Adipocyte (in vitro differentiated cells): ENCODE measurements at regions not wholly inside any gene's neighbourhood (a gene's known extent, or its start where the extent isn't known, plus 50 kb on each side); places are given as distances from the start of the nearest gene placed in this dataset.

ENCODE experiments used
- DNase-seq: peaks from one replicate; pipeline ENCODE4 v3.0.0-alpha.2; 2015; ENCODE audit warnings: low read depth
- H3K27me3 ChIP-seq: replicated peaks from 2 replicates; pipeline ENCODE4 v1.7.0; 2013; ENCODE audit warnings: mild to moderate bottlenecking, low read length, moderate library complexity; ENCODE audit not compliant: control insufficient read depth, insufficient read depth
- H3K36me3 ChIP-seq: 2 replicates; pipeline ENCODE4 v1.7.0; 2013; ENCODE audit warnings: low read length, mild to moderate bottlenecking, moderate library complexity; ENCODE audit not compliant: control insufficient read depth, insufficient read depth, severe bottlenecking
- H3K4me1 ChIP-seq: 2 replicates; pipeline ENCODE4 v1.7.0; 2013; ENCODE audit warnings: mild to moderate bottlenecking, low read length, moderate library complexity; ENCODE audit not compliant: control insufficient read depth, insufficient read depth
- H3K4me3 ChIP-seq: 2 replicates; pipeline ENCODE4 v1.7.0; 2013; ENCODE audit warnings: mild to moderate bottlenecking, low read length, moderate library complexity
- H3K9ac ChIP-seq: 2 replicates; pipeline ENCODE4 v1.7.0; 2013; ENCODE audit warnings: mild to moderate bottlenecking, low read length, moderate library complexity
- H3K9me3 ChIP-seq: 2 replicates; pipeline ENCODE4 v1.7.0; 2013; ENCODE audit warnings: mild to moderate bottlenecking, low read length, moderate library complexity; ENCODE audit not compliant: control insufficient read depth

GRCh38 chr7:81503336-81503735 is 266.5 kb downstream of the HGF start:
- peaks cover 24% of the 10 kb centered on the region for H3K4me1 ChIP-seq
- H3K27me3 ChIP-seq: no peaks in the 10 kb centered on the region
- no peak overlapping the region for H3K9ac ChIP-seq
- no peaks in the 10 kb centered on the region for H3K9me3 ChIP-seq
- no peak for DNase-seq
- H3K4me3 ChIP-seq: no peak overlapping the region
- no peaks in the 10 kb centered on the region for H3K36me3 ChIP-seq

- Histone ChIP-seq H3K9me3 (no peaks in the 10 kb centered on the region), H3K4me1 (peaks cover 15% of the 10 kb centered on the region), H3K4me3 (no peak overlapping the region), H3K36me3 (no peaks in the 10 kb centered on the region), H3K9ac (no peak overlapping the region), H3K27me3 (no peaks in the 10 kb centered on the region)
- peak; percentile 68 for DNase-seq
Observed at GRCh38 chr7:81501220-81501619, 268.6 kb downstream of the HGF start.

GRCh38 chr7:81500631-81501030 is 269.2 kb downstream of the HGF start:
- no peak for DNase-seq
- H3K9me3 ChIP-seq: no peaks in the 10 kb centered on the region
- H3K4me3 ChIP-seq: no peak overlapping the region
- peaks cover 15% of the 10 kb centered on the region for H3K4me1 ChIP-seq
- H3K27me3 ChIP-seq: no peaks in the 10 kb centered on the region
- H3K9ac ChIP-seq: peak overlapping the region; percentile 67
- H3K36me3 ChIP-seq: no peaks in the 10 kb centered on the region

GRCh38 chr7:81499262-81500116 is 270.4 kb downstream of the HGF start:
- Histone ChIP-seq H3K27me3 (no peaks in the 10 kb centered on the region), H3K4me3 (peak overlapping the region; percentile 7), H3K4me1 (peaks cover 15% of the 10 kb centered on the region), H3K36me3 (no peaks in the 10 kb centered on the region), H3K9me3 (no peaks in the 10 kb centered on the region), H3K9ac (peak overlapping the region; percentile 67)
- peak; percentile 89 for DNase-seq

- Histone ChIP-seq H3K4me1 (peaks cover 15% of the 10 kb centered on the region), H3K4me3 (no peak overlapping the region)
Observed at GRCh38 chr7:81498176-81498575, 271.7 kb downstream of the HGF start.

GRCh38 chr7:81492910-81493309 is 276.9 kb downstream of the HGF start:
- no peaks in the 10 kb centered on the region for H3K9me3 ChIP-seq
- H3K4me3 ChIP-seq: no peak overlapping the region

More at GRCh38 chr7:81498176-81498575, 271.7 kb downstream of the HGF start:
- no peaks in the 10 kb centered on the region for H3K9me3 ChIP-seq
- H3K9ac ChIP-seq: no peak overlapping the region
- H3K36me3 ChIP-seq: no peaks in the 10 kb centered on the region
- no peaks in the 10 kb centered on the region for H3K27me3 ChIP-seq
- DNase-seq: no peak

GRCh38 chr7:81492240-81492639 is 277.6 kb downstream of the HGF start:
- H3K4me3 ChIP-seq: no peak overlapping the region
- DNase-seq: no peak
- no peaks in the 10 kb centered on the region for H3K9me3 ChIP-seq
- no peak overlapping the region for H3K9ac ChIP-seq
- H3K27me3 ChIP-seq: no peaks in the 10 kb centered on the region
- no peaks in the 10 kb centered on the region for H3K36me3 ChIP-seq
- no peaks in the 10 kb centered on the region for H3K4me1 ChIP-seq

More at GRCh38 chr7:81492910-81493309, 276.9 kb downstream of the HGF start:
- no peak for DNase-seq
- no peak overlapping the region for H3K9ac ChIP-seq
- no peaks in the 10 kb centered on the region for H3K4me1 ChIP-seq
- H3K27me3 ChIP-seq: no peaks in the 10 kb centered on the region
- no peaks in the 10 kb centered on the region for H3K36me3 ChIP-seq

GRCh38 chr7:81491573-81491972 is 278.3 kb downstream of the HGF start:
- no peaks in the 10 kb centered on the region for H3K9me3 ChIP-seq
- DNase-seq: no peak

GRCh38 chr7:81488210-81488609 is 281.6 kb downstream of the HGF start:
- no peaks in the 10 kb centered on the region for H3K36me3 ChIP-seq
- no peaks in the 10 kb centered on the region for H3K4me1 ChIP-seq
- H3K27me3 ChIP-seq: no peaks in the 10 kb centered on the region
- no peak overlapping the region for H3K4me3 ChIP-seq
- no peaks in the 10 kb centered on the region for H3K9me3 ChIP-seq
- DNase-seq: no peak
- H3K9ac ChIP-seq: no peak overlapping the region

More at GRCh38 chr7:81491573-81491972, 278.3 kb downstream of the HGF start:
- Histone ChIP-seq H3K4me3 (no peak overlapping the region), H3K27me3 (no peaks in the 10 kb centered on the region), H3K9ac (no peak overlapping the region), H3K36me3 (no peaks in the 10 kb centered on the region), H3K4me1 (no peaks in the 10 kb centered on the region)

- Histone ChIP-seq H3K4me3 (no peak overlapping the region), H3K9me3 (no peaks in the 10 kb centered on the region), H3K4me1 (peaks cover 3% of the 10 kb centered on the region), H3K36me3 (no peaks in the 10 kb centered on the region), H3K27me3 (no peaks in the 10 kb centered on the region), H3K9ac (no peak overlapping the region)
- no peak for DNase-seq
Observed at GRCh38 chr7:81487516-81487915, 282.3 kb downstream of the HGF start.

- Histone ChIP-seq H3K9me3 (no peaks in the 10 kb centered on the region), H3K9ac (no peak overlapping the region), H3K27me3 (no peaks in the 10 kb centered on the region), H3K36me3 (no peaks in the 10 kb centered on the region), H3K4me3 (no peak overlapping the region), H3K4me1 (peaks cover 3% of the 10 kb centered on the region)
- peak; percentile 56 for DNase-seq
Observed at GRCh38 chr7:81484261-81484660, 285.6 kb downstream of the HGF start.
